Spleen (tissue), 7 donors: ENCODE measurements at regions not wholly inside any gene's neighbourhood (a gene's known extent, or its start where the extent isn't known, plus 50 kb on each side); places are given as distances from the start of the nearest gene placed in this dataset.

Source experiments
- CTCF ChIP-seq, 11 experiments: fragments of 200-600 bp in 7 of 11; fragments of 450-650 bp in 4 of 11; sonication (generic) in 4 of 11; IDR thresholded peaks in 8 of 11; conservative IDR thresholded peaks in 3 of 11; 1 replicate in 7 of 11; 2 replicates in 4 of 11; pipeline versions ENCODE4 v1.4.0 to v1.8.0; 2016 to 2021; ENCODE audit warnings: antibody characterized with exemption in 11 of 11, inconsistent platforms in 4 of 11, mild to moderate bottlenecking in 1 of 11
- POLR2A ChIP-seq, 3 donors: fragments of 450-650 bp; IDR thresholded peaks; one replicate each; pipeline ENCODE4 v1.5.1; 2017; ENCODE audit warnings: antibody characterized with exemption in 3 of 3, mild to moderate bottlenecking in 1 of 3
- POLR2AphosphoS5 ChIP-seq, 3 donors: sonication (generic); formaldehyde crosslinking; IDR thresholded peaks; one replicate each; pipeline ENCODE4 v1.5.1; 2017; ENCODE audit warnings: antibody characterized with exemption in 3 of 3
- donor health status: DM: no; HTN: no; CAD: no; lungs with moderate emphysema.
- donor health status: DM: no; HTN: no; CAD: no.
- donor health status: DM: no; HTN: no; CAD: no.

GRCh38 chr3:110456438-110457138, 615.0 kb upstream of the NECTIN3 start:
- no peak for TF ChIP-seq CTCF (IDR thresholded peaks at IDR 0.05 in 8 of 11, conservative IDR thresholded peaks at IDR 0.05 in 3 of 11)
- TF ChIP-seq POLR2AphosphoS5 (IDR thresholded peaks at IDR 0.05), result no peak
- TF ChIP-seq POLR2A (IDR thresholded peaks at IDR 0.05), result no peak
